ENCODE measurements at regions not wholly inside any gene's neighbourhood (a gene's known extent, or its start where the extent isn't known, plus 50 kb on each side); places are given as distances from the start of the nearest gene placed in this dataset.

DNA sequence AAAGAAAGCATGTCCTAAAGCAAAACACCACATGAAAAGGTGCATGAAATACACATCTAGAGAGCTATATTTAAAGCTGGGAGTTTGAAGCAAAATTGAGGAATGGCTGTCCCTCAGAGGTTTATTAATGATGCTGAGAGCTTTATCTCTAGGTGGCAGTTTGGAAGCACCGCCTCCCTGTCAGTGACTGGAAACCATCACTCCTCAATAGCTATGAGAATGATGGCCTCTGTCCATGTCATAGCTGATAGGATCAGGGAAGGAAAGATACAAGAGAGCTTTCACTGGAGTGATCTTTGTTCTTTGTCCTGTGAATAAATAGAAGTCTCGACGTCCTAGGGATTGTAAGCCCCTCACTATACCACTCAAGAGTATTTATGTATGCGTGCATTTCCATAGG, 110.5 kb downstream of the NUDT12 start:
- H2AFZ ChIP-seq (ENCODE audit: low read length) = no peak overlapping the region
- no peaks in the 10 kb centered on the region for H3K36me3 ChIP-seq (ENCODE audit: insufficient read depth, low read length)
- TF ChIP-seq EZH2 (IDR thresholded peaks at IDR 0.05; ENCODE audit: borderline replicate concordance, low read length) = no peak
- TF ChIP-seq, protein P1, sequence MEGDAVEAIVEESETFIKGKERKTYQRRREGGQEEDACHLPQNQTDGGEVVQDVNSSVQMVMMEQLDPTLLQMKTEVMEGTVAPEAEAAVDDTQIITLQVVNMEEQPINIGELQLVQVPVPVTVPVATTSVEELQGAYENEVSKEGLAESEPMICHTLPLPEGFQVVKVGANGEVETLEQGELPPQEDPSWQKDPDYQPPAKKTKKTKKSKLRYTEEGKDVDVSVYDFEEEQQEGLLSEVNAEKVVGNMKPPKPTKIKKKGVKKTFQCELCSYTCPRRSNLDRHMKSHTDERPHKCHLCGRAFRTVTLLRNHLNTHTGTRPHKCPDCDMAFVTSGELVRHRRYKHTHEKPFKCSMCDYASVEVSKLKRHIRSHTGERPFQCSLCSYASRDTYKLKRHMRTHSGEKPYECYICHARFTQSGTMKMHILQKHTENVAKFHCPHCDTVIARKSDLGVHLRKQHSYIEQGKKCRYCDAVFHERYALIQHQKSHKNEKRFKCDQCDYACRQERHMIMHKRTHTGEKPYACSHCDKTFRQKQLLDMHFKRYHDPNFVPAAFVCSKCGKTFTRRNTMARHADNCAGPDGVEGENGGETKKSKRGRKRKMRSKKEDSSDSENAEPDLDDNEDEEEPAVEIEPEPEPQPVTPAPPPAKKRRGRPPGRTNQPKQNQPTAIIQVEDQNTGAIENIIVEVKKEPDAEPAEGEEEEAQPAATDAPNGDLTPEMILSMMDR (IDR thresholded peaks at IDR 0.05; ENCODE audit: low read length) = no peak
- H4K20me1 ChIP-seq (ENCODE audit: insufficient read depth, low read length) = no peaks in the 10 kb centered on the region
- H3K9me3 ChIP-seq (ENCODE audit: low read length) = no peaks in the 10 kb centered on the region
- H3K4me2 ChIP-seq (ENCODE audit: low read length) = no peak overlapping the region
- no peak overlapping the region for H3K27ac ChIP-seq (ENCODE audit: low read depth, low read length, poor library complexity, severe bottlenecking)
- no peaks in the 10 kb centered on the region for H3K4me1 ChIP-seq (ENCODE audit: insufficient read depth, low read length, severe bottlenecking)
- no peaks in the 10 kb centered on the region for H3K9me2 ChIP-seq (ENCODE audit: low read depth, low read length)
- no peak overlapping the region for H3K4me3 ChIP-seq (ENCODE audit: low read depth, low read length, poor library complexity, severe bottlenecking)
- no peak overlapping the region for H3K9ac ChIP-seq (ENCODE audit: low read length)
- H3K27me3 ChIP-seq (ENCODE audit: insufficient read depth, low read length) = no peaks in the 10 kb centered on the region
- H3F3A ChIP-seq (ENCODE audit: insufficient read depth, low read length) = no peaks in the 10 kb centered on the region
- H3K79me2 ChIP-seq (ENCODE audit: insufficient read depth, low read length) = no peaks in the 10 kb centered on the region

DNA sequence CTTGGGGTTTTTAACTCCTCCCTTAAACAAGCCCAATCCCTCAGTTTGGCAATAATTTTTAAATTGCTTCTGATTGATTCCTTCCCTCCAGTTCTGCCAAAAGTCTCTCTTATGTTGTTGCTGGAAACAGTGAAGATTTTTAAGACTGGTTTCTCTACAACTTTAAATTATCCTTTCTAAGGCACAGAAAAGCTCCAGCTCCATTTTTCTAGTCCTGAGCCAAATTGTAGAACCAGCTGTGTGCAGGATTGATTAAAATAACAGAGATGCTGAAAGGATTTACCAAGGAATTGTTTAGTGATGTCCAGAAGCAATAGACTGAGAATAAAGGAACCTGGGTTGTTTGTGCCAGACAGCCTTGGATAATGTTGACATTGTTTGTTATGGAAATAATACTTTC, 111.3 kb downstream of the NUDT12 start:
- Histone ChIP-seq H4K20me1 (ENCODE audit: insufficient read depth, low read length) (no peaks in the 10 kb centered on the region), H3K36me3 (ENCODE audit: insufficient read depth, low read length) (no peaks in the 10 kb centered on the region), H3F3A (ENCODE audit: insufficient read depth, low read length) (no peaks in the 10 kb centered on the region), H3K4me2 (ENCODE audit: low read length) (no peak overlapping the region), H3K27me3 (ENCODE audit: insufficient read depth, low read length) (no peaks in the 10 kb centered on the region), H3K9me3 (ENCODE audit: low read length) (no peaks in the 10 kb centered on the region), H3K79me2 (ENCODE audit: insufficient read depth, low read length) (no peaks in the 10 kb centered on the region), H2AFZ (ENCODE audit: low read length) (no peak overlapping the region), H3K4me1 (ENCODE audit: insufficient read depth, low read length, severe bottlenecking) (no peaks in the 10 kb centered on the region), H3K9ac (ENCODE audit: low read length) (no peak overlapping the region), H3K4me3 (ENCODE audit: low read depth, low read length, poor library complexity, severe bottlenecking) (no peak overlapping the region), H3K27ac (ENCODE audit: low read depth, low read length, poor library complexity, severe bottlenecking) (no peak overlapping the region), H3K9me2 (ENCODE audit: low read depth, low read length) (no peaks in the 10 kb centered on the region)
- no peak for TF ChIP-seq EZH2 (IDR thresholded peaks at IDR 0.05; ENCODE audit: borderline replicate concordance, low read length)
- TF ChIP-seq, protein P1 (IDR thresholded peaks at IDR 0.05; ENCODE audit: low read length) = no peak

DNA sequence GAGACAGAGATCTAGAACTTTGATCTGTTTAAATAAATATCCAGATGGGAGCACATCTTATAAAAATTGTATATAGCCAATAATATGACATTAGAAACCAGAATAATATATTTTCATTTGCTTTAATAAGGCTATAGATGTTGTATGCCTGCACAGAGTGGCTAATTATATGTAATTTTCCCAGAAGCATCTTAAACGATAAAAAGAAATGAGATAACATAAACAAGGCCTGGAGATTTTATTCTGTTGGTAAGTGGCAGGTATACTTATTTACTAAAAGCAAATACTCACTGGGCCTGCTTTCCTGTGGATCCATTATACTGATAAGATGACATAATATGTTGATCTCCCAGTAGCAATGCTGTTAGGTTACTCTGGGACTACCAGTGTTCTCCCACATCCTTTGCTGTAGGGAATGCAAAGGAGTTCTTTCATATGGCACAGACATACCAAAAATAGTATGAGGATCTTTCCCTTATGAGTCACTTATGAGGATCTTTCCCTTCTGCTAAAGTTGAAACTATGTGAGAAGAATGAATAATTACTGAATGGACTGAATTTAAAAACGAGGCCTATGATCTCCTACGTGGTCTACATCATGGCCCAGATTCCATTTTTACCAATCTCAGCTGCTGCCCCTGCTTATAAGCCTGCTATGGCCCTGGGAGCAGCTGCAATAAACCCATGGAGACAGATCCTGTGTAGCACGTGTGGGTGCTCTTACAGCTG, 112.1 kb downstream of the NUDT12 start:
- TF ChIP-seq, protein P1 (IDR thresholded peaks at IDR 0.05; ENCODE audit: low read length) = no peak
- no peak for TF ChIP-seq EZH2 (IDR thresholded peaks at IDR 0.05; ENCODE audit: borderline replicate concordance, low read length)
- Histone ChIP-seq H4K20me1 (ENCODE audit: insufficient read depth, low read length) (no peaks in the 10 kb centered on the region), H3K9me2 (ENCODE audit: low read depth, low read length) (no peaks in the 10 kb centered on the region), H3K36me3 (ENCODE audit: insufficient read depth, low read length) (no peaks in the 10 kb centered on the region), H3K79me2 (ENCODE audit: insufficient read depth, low read length) (no peaks in the 10 kb centered on the region), H3K4me3 (ENCODE audit: low read depth, low read length, poor library complexity, severe bottlenecking) (no peak overlapping the region), H3K9me3 (ENCODE audit: low read length) (no peaks in the 10 kb centered on the region), H3K9ac (ENCODE audit: low read length) (no peak overlapping the region), H3K4me1 (ENCODE audit: insufficient read depth, low read length, severe bottlenecking) (no peaks in the 10 kb centered on the region), H3K27me3 (ENCODE audit: insufficient read depth, low read length) (no peaks in the 10 kb centered on the region), H3K27ac (ENCODE audit: low read depth, low read length, poor library complexity, severe bottlenecking) (no peak overlapping the region), H3F3A (ENCODE audit: insufficient read depth, low read length) (no peaks in the 10 kb centered on the region), H3K4me2 (ENCODE audit: low read length) (no peak overlapping the region), H2AFZ (ENCODE audit: low read length) (no peak overlapping the region)

All from OCI-LY1 (cell line).